Hypothalamus (tissue), 51 donors: ENCODE measurements at regions not wholly inside any gene's neighbourhood (a gene's known extent, or its start where the extent isn't known, plus 50 kb on each side); places are given as distances from the start of the nearest gene placed in this dataset.
"Not testable (repeated sequence)": the region's sequence is repeated elsewhere in the genome, so short reads cannot be mapped to it uniquely, and the experiment has no call there.

Experiments used
- DNase-seq, 51 donors: peaks; one replicate each; lab custom pipeline; 2025; lab: John Stamatoyannopoulos, UW

- no peak for DNase-seq
Measured at GRCh38 chr18:49697049-49697448, 116.3 kb downstream of the ACAA2 start.

- no peak for DNase-seq
Measured at GRCh38 chr18:49694402-49694801, 118.9 kb downstream of the ACAA2 start.

GRCh38 chr18:49693717-49694005, 119.7 kb downstream of the ACAA2 start:
- no peak for DNase-seq

- DNase-seq: no peak
Measured at GRCh38 chr18:49692906-49693716, 120.2 kb downstream of the ACAA2 start.

- peak in 1 of 51 donors; percentile 4 for DNase-seq
Measured at GRCh38 chr18:49691177-49691608, 122.1 kb downstream of the ACAA2 start.

GRCh38 chr18:49690312-49690711, 123.0 kb downstream of the ACAA2 start:
- DNase-seq: no peak

- no peak for DNase-seq
Measured at GRCh38 chr18:49685231-49685942, 123.5 kb downstream of the LIPG start.

- DNase-seq: not testable (repeated sequence)
Measured at GRCh38 chr18:49682803-49683190, 120.9 kb downstream of the LIPG start.

- no peak for DNase-seq
Measured at GRCh38 chr18:49682173-49682802, 120.4 kb downstream of the LIPG start.

GRCh38 chr18:49681387-49681786, 119.5 kb downstream of the LIPG start:
- DNase-seq: no peak

GRCh38 chr18:49678440-49678839, 116.6 kb downstream of the LIPG start:
- no peak for DNase-seq

GRCh38 chr18:49677762-49678413, 116.0 kb downstream of the LIPG start:
- no peak for DNase-seq

- no peak for DNase-seq
Measured at GRCh38 chr18:49677081-49677480, 115.2 kb downstream of the LIPG start.

- DNase-seq: no peak
Measured at GRCh38 chr18:49673281-49673680, 111.4 kb downstream of the LIPG start.

GRCh38 chr18:49672853-49673252, 111.0 kb downstream of the LIPG start:
- no peak for DNase-seq

- DNase-seq: peak in 1 of 51 donors; percentile 31
Measured at GRCh38 chr18:49669403-49669802, 107.5 kb downstream of the LIPG start.

GRCh38 chr18:49668574-49669275, 106.9 kb downstream of the LIPG start:
- DNase-seq: peak in 12 of 51 donors; percentile 5 to 50 (median 11)

- DNase-seq: no peak
Measured at GRCh38 chr18:49667462-49667861, 105.6 kb downstream of the LIPG start.

- no peak for DNase-seq
Measured at GRCh38 chr18:49666045-49666775, 104.4 kb downstream of the LIPG start.
